Activated naive CD8-positive, alpha-beta T cell treated with anti-CD3 and anti-CD28 coated beads, Interleukin-2, amount 10 ng/mL, durations not matched to agents 7 days and 5 days (primary cell): ENCODE measurements at regions not wholly inside any gene's neighbourhood (a gene's known extent, or its start where the extent isn't known, plus 50 kb on each side); places are given as distances from the start of the nearest gene placed in this dataset.

ENCODE experiments used
- ATAC-seq: fragments of 150-1000 bp; cut with Tn5 transposase; one replicate; pipeline ENCODE4 v1.10.0; 2021; ENCODE audit warnings: low read depth, moderate library complexity
- POLR2A ChIA-PET: fragments of 350-600 bp; sonication (Branson Sonifier 250); formaldehyde crosslinking; loops from one replicate; lab custom pipeline; 2021; ENCODE audit warnings: antibody characterized with exemption; lab: Charles Lee
- DNase-seq: peaks from one replicate; pipeline ENCODE4 v3.0.0; 2021
- H3K27ac Mint-ChIP-seq: one replicate; pipeline ENCODE4 v1.8.0; 2022; ENCODE audit warnings: mild to moderate bottlenecking, mixed read lengths
- H3K27me3 Mint-ChIP-seq: one replicate; pipeline ENCODE4 v1.8.0; 2022; ENCODE audit warnings: mild to moderate bottlenecking, moderate library complexity, mixed read lengths
- H3K36me3 Mint-ChIP-seq: one replicate; pipeline ENCODE4 v1.8.0; 2021; ENCODE audit warnings: mild to moderate bottlenecking, mixed read lengths
- H3K4me1 Mint-ChIP-seq: one replicate; pipeline ENCODE4 v1.8.0; 2021; ENCODE audit warnings: mixed read lengths
- H3K4me3 Mint-ChIP-seq: one replicate; pipeline ENCODE4 v1.8.0; 2022; ENCODE audit warnings: mild to moderate bottlenecking, moderate library complexity, mixed read lengths
- H3K9me3 Mint-ChIP-seq: one replicate; pipeline ENCODE4 v1.8.0; 2021; ENCODE audit warnings: mixed read lengths

DNA sequence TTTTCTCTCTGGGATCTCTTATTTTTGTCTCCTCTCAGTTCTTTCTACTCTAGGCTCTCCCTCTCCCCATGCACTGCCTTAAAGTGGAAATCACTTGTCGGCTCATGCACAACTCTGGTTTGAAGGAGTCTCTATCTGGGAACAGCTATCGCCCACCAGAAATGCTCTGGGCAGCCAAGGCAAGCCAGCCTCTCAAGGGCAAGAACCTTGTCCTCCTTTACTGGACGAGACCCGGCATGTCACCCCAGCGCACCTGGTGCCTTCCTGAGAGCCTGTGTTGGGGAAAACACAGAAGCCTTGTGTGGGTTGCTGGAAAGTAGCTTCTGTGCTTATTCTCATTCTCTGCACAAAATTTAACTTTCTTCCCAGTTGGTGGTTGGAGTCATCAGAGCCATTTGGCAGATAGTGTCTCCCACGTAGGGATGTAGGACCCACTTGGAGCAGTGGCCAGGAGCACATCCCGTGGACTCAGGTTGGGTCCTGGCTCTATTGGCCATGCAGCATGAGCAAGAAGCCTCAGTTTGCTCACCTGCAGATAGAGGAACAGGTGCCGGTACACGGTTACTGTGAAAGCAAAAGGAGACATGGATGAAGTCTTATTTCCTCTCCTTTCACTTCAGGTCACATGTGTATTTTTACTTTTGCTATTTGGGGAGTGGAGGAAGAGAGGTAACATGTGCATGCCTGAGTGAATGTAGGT is 165.3 kb downstream of the IRX2 start:
- no peak for ATAC-seq
- H3K9me3 Mint-ChIP-seq, result peaks cover 8% of the 10 kb centered on the region
- POLR2A ChIA-PET, result no interaction called here
- H3K4me3 Mint-ChIP-seq, result no peak overlapping the region
- DNase-seq, result no peak
- no peaks in the 10 kb centered on the region for H3K36me3 Mint-ChIP-seq
- no peak overlapping the region for H3K27ac Mint-ChIP-seq
- no peaks in the 10 kb centered on the region for H3K27me3 Mint-ChIP-seq
- no peaks in the 10 kb centered on the region for H3K4me1 Mint-ChIP-seq

DNA sequence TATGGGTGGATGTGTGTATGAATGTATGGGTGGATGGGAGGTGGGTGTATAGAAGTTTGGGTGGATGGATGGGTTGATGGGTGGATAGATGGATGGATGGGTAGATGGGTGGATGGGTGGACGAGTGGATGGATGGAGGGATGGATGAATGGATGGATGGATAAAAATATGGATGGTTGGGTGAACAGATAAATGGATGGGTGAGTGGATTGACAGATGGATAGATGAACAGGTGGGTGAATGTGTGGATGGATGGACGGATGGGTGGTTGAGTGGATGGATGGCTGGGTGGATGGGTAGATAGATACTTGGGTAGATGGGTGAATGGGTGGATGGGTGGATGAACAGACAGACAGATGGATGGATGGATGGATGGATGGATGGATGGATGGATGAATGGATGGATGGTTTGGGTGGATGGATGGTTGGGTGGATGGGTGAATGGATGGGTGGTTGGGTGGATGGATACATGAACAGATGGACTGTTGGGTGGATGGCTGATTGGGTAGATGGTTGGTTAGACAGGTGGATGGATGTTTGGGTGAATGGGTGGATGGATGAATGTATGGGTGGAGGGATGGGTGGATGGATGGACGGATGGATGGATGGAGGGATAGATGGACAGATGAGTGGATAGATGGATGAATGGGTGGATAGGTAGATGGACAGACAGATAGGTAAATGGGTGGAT is 166.8 kb downstream of the IRX2 start:
- Mint-ChIP-seq H3K4me1 (no peaks in the 10 kb centered on the region), H3K9me3 (peaks cover 8% of the 10 kb centered on the region), H3K36me3 (no peaks in the 10 kb centered on the region), H3K27me3 (no peaks in the 10 kb centered on the region), H3K27ac (no peak overlapping the region), H3K4me3 (no peak overlapping the region)
- no peak for DNase-seq
- no peak for ATAC-seq
- POLR2A ChIA-PET, result no interaction called here

DNA sequence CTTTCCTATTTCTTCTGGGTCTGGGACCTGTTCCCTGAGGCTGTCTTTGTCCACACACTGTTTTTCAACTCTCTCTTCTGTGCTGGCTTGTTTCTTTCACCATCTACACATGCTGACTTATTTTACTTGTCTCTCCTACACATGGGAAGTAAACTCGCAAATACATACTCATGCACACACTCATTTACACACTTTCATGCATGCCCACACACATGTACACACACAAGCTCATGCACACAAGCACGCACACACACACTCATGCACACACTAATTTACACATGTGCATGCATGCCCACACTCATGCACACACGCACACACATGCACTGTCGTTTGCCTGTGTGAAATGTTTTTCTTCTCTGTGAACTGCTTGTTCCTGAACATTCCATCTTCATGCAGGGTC is 169.0 kb downstream of the IRX2 start:
- no peak for DNase-seq
- no peak overlapping the region for H3K27ac Mint-ChIP-seq
- POLR2A ChIA-PET, result no interaction called here
- H3K27me3 Mint-ChIP-seq, result no peaks in the 10 kb centered on the region
- no peak overlapping the region for H3K4me3 Mint-ChIP-seq
- H3K36me3 Mint-ChIP-seq, result no peaks in the 10 kb centered on the region
- no peaks in the 10 kb centered on the region for H3K4me1 Mint-ChIP-seq
- peaks cover 8% of the 10 kb centered on the region for H3K9me3 Mint-ChIP-seq
- ATAC-seq, result no peak

DNA sequence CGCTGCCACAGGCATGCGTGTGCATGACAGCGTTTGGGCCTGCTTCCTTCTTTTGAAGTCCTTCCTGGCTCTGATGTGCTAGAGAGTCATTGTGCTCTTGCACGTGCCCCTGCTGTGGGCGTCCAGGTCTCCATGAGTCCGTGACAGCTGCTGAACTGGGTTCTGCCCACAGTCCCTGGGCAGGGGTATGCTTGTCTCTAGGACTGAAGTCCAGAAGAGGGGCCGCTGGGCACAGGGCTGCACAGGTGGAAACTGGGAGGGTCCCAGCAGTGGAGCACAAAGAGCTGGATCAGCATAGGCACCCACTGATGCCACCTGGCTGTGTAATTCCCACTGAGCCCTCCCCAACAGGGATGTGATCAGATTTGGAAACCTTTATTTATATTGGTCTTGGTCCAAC is 169.4 kb downstream of the IRX2 start:
- H3K4me1 Mint-ChIP-seq, result no peaks in the 10 kb centered on the region
- DNase-seq (no peak), ATAC-seq (no peak)
- H3K27me3 Mint-ChIP-seq, result no peaks in the 10 kb centered on the region
- H3K4me3 Mint-ChIP-seq, result no peak overlapping the region
- no peaks in the 10 kb centered on the region for H3K36me3 Mint-ChIP-seq
- POLR2A ChIA-PET, result no interaction called here
- peaks cover 8% of the 10 kb centered on the region for H3K9me3 Mint-ChIP-seq
- no peak overlapping the region for H3K27ac Mint-ChIP-seq

DNA sequence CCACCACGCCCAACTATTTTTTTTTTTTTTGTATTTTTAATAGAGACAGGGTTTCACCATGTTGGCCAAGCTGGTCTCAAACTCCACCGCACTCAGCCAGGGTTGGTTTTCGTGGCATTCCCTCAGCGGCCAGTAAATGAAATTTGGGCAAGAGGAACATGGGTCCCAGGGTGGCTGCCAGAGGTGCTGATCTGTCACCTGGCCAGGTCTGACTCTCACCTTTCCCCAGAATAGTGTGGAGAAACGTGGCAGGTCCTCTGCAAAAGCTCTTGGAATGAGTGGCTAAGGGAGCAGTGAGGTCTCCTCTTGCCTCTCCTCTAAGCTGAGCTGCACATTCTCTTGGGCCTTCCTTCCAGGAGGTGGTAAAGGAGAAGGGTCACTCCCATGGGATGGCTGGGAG is 170.1 kb downstream of the IRX2 start:
- Mint-ChIP-seq H3K27ac (no peak overlapping the region), H3K4me1 (no peaks in the 10 kb centered on the region), H3K27me3 (no peaks in the 10 kb centered on the region), H3K4me3 (no peak overlapping the region), H3K9me3 (peaks cover 7% of the 10 kb centered on the region), H3K36me3 (no peaks in the 10 kb centered on the region)
- DNase-seq, result no peak
- POLR2A ChIA-PET, result no interaction called here
- no peak for ATAC-seq

DNA sequence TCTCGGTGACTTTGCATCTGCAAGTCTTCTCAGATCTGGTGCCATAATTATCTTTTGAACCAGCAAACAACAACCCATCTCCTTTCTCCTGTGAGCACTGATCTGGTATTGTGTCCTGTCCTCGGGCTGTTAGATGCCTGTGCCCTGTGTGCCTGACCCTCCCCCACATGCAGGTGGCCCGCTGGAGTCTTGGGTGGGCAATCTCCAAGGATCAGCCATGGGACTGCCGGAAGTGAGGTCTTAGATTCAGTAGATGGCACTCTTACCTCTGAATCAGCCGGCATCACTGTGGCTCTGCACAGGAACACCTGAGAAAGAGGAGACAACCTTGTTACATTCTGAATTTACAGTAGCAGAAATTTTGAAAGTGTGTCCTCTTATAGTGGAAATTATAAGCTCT is 172.4 kb downstream of the IRX2 start:
- no peaks in the 10 kb centered on the region for H3K4me1 Mint-ChIP-seq
- H3K27me3 Mint-ChIP-seq, result no peaks in the 10 kb centered on the region
- ATAC-seq (no peak), DNase-seq (no peak)
- no peak overlapping the region for H3K4me3 Mint-ChIP-seq
- no peak overlapping the region for H3K27ac Mint-ChIP-seq
- H3K36me3 Mint-ChIP-seq, result no peaks in the 10 kb centered on the region
- POLR2A ChIA-PET, result no interaction called here
- H3K9me3 Mint-ChIP-seq, result peaks cover 2% of the 10 kb centered on the region

DNA sequence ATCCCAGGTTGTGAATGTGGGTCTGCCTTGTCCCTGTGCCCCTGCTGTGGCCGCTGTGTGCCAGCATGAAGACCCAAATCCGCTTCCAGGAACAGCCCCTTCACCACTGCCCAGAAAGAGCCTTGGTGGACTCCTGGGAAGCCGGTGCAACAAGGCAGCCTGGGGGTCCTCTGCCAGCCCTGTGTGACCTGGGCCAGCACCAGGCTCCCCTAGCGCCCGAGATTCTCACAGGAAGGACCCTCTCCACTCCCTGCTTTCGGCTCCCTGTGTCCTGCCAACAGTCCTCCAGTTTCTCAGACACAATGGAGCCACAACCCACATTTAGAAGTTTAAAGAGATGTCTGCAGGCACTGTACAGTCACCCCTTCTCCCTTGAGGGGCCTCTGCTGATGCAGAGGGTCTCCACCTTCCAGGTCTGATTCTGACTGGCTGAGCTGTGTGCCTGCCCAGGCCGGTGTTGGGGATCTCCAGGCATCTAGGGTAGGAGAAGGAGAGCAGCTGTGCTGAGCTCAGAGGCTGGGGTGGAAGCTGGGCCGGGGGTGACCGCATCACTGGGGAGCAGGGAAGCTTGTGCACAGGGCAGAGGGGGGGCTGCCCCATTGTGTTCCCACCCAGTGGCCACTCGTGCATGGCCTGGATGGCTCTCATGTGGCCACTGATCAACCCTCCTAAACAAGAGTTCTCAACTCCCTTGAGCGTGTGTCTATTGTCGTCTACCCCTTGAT is 174.0 kb downstream of the IRX2 start:
- Mint-ChIP-seq H3K27ac (no peak overlapping the region), H3K4me1 (no peaks in the 10 kb centered on the region), H3K9me3 (peaks cover 2% of the 10 kb centered on the region), H3K4me3 (no peak overlapping the region), H3K36me3 (no peaks in the 10 kb centered on the region), H3K27me3 (no peaks in the 10 kb centered on the region)
- POLR2A ChIA-PET, result no interaction called here
- no peak for DNase-seq
- no peak for ATAC-seq

DNA sequence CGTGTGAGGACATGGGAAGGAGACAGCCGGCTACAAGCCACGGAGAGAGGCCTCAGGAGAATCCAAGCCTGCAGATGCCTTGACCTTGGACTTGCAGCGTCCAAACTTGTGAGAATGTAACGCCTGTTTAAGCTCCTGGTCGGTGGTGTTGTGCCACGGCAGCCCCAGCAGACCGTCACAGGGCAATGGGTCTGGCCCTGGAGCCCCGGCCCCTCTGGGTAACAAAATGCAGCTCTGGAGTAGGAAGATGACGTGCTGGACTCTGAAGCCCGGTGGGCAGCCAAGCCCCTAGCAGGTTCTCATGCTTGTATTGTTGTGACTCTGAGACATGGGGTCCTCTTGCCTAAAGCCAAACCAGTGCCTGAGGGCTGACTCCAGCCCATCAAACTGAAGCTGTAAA is 174.7 kb downstream of the IRX2 start:
- H3K4me1 Mint-ChIP-seq, result no peaks in the 10 kb centered on the region
- no peaks in the 10 kb centered on the region for H3K36me3 Mint-ChIP-seq
- ATAC-seq (no peak), DNase-seq (no peak)
- POLR2A ChIA-PET, result no interaction called here
- peaks cover 2% of the 10 kb centered on the region for H3K9me3 Mint-ChIP-seq
- no peak overlapping the region for H3K4me3 Mint-ChIP-seq
- no peaks in the 10 kb centered on the region for H3K27me3 Mint-ChIP-seq
- H3K27ac Mint-ChIP-seq, result no peak overlapping the region

DNA sequence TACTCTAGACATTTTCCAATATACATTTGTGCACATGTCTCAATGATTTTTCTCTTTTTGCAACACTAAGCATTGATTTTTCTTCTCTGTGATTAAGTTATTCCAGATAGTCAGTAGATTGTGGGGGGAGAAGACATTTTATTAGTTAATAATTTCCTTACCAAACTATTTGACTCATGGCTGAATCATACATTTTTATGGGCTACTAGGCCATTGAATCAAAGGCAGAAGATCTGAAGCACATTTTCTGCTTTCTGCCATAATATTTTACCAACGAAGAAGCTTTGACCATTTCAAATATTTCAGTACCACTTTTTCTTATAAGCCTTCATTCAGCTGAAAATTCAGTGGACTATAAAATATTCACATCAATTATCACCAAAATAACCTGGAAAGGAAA is 175.6 kb downstream of the IRX2 start:
- H3K36me3 Mint-ChIP-seq, result no peaks in the 10 kb centered on the region
- no peaks in the 10 kb centered on the region for H3K27me3 Mint-ChIP-seq
- H3K9me3 Mint-ChIP-seq, result no peaks in the 10 kb centered on the region
- no peak for ATAC-seq
- H3K4me3 Mint-ChIP-seq, result no peak overlapping the region
- H3K4me1 Mint-ChIP-seq, result no peaks in the 10 kb centered on the region
- no peak overlapping the region for H3K27ac Mint-ChIP-seq
- no peak for DNase-seq
- POLR2A ChIA-PET, result no interaction called here

DNA sequence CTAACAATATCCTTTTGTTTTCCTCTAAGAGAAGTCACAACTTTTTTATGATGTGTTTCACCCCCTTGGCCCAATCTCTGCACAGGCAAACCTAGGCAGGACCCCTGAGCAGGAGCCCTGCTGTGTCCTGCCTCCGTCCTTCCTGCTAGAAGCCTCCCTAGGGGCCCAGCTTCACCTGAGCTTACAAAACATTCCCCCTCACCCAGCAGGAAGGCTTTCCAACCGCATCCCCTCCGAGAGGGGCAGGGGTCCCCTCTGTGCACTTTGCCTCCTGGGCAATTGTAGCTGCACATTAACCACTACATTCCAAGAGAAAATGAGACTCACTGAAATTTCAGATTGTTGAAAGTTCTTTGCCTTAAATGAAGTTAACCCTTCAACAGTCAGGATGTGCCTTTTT is 176.2 kb downstream of the IRX2 start:
- no peaks in the 10 kb centered on the region for H3K9me3 Mint-ChIP-seq
- DNase-seq (no peak), ATAC-seq (no peak)
- H3K27ac Mint-ChIP-seq, result no peak overlapping the region
- no peak overlapping the region for H3K4me3 Mint-ChIP-seq
- POLR2A ChIA-PET, result no interaction called here
- no peaks in the 10 kb centered on the region for H3K4me1 Mint-ChIP-seq
- H3K36me3 Mint-ChIP-seq, result no peaks in the 10 kb centered on the region
- no peaks in the 10 kb centered on the region for H3K27me3 Mint-ChIP-seq

DNA sequence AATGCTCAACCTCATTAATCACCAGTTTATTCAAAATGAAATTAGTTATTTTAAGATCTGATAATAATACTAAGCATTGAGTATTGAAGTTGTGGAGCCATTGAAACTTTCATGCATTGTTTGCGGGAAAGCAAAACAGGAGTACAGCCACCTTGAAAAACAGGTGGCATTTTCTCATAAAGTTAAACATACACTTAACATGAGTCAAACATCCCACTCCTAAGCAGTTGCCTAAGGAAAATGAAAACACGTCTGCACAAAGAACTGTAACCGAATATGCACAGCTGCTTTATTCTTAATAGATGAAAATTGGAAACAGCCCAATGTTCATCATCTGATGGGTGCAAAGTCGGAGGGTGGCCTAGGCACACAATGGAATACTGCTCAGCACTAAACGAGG is 177.3 kb downstream of the IRX2 start:
- no peaks in the 10 kb centered on the region for H3K9me3 Mint-ChIP-seq
- ATAC-seq (no peak), DNase-seq (no peak)
- H3K36me3 Mint-ChIP-seq, result no peaks in the 10 kb centered on the region
- H3K4me3 Mint-ChIP-seq, result no peak overlapping the region
- no peak overlapping the region for H3K27ac Mint-ChIP-seq
- POLR2A ChIA-PET, result no interaction called here
- no peaks in the 10 kb centered on the region for H3K4me1 Mint-ChIP-seq
- H3K27me3 Mint-ChIP-seq, result no peaks in the 10 kb centered on the region

DNA sequence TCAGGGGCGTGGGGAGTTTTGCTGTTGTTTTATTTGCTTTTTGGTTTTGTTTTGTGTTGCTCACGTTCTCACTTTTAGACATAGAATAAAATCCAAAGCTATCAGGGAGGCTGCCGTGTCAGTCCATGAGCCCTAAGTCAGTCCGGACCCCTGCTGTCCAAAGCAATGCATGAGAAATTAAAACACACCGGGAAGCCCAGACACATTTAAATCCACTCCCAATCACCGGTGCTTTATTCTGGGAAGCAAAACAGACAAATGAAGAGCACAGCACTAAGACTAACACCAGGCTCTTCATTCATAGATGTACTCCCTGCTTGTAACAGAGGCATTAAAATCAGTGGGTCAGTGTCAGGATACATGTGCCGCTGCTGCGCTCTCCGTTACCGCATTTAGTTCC is 180.9 kb downstream of the IRX2 start:
- Mint-ChIP-seq H3K4me1 (no peaks in the 10 kb centered on the region), H3K27me3 (no peaks in the 10 kb centered on the region), H3K9me3 (no peaks in the 10 kb centered on the region), H3K4me3 (no peak overlapping the region), H3K27ac (no peak overlapping the region), H3K36me3 (no peaks in the 10 kb centered on the region)
- POLR2A ChIA-PET, result no interaction called here
- ATAC-seq (no peak), DNase-seq (no peak)

DNA sequence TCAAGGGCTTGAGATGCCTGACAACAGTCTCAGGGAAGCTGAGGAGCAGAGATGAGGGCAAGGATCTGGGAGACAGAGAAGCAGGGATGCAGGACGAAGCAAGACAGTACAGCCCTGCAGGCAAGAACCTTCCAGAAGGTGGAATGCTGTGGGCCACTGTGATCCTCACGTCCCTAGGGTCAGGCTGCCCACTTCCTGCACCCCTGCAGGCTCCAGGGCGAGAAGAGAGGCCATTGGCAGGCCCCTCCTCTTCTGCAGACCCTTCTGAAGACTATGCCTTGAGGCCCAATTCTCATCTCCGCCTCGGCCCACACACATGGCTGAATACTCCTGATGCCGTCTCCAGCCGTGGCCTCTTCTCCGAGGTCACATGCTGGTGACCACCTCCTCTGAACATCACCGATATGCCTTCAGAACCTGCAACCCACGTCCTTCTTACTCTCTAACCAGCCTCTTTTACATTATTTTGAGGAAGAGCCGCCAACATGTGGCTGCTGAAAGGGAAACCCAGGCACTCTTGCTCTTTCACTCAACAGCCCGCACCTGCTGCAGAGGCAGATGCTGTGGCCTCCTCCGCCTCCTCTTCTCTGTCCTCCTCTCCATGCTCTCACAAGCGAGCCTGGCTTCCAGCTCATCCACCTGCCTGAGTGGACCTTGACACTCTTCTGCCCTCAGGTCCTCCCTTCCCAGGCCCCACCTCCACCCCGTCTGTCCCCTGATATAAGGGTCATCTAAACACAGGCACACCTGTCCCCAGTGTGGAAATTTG is 181.5 kb downstream of the IRX2 start:
- no peaks in the 10 kb centered on the region for H3K27me3 Mint-ChIP-seq
- ATAC-seq (no peak), DNase-seq (no peak)
- no peaks in the 10 kb centered on the region for H3K36me3 Mint-ChIP-seq
- no peaks in the 10 kb centered on the region for H3K9me3 Mint-ChIP-seq
- POLR2A ChIA-PET, result no interaction called here
- H3K4me1 Mint-ChIP-seq, result no peaks in the 10 kb centered on the region
- no peak overlapping the region for H3K4me3 Mint-ChIP-seq
- no peak overlapping the region for H3K27ac Mint-ChIP-seq
